H1 (cell line): ENCODE measurements at regions not wholly inside any gene's neighbourhood (a gene's known extent, or its start where the extent isn't known, plus 50 kb on each side); places are given as distances from the start of the nearest gene placed in this dataset.

Experiments
- ATF3 ChIP-seq: IDR thresholded peaks from 2 replicates; pipeline ENCODE4 v1.6.1; 2011; ENCODE audit warnings: low read depth, mild to moderate bottlenecking, low read length; ENCODE audit not compliant: insufficient read depth
- SUZ12 ChIP-seq: fragments of 200-600 bp; sonication (generic); IDR thresholded peaks from 2 replicates; pipeline ENCODE4 v1.6.1; 2012; ENCODE audit warnings: mild to moderate bottlenecking, inconsistent platforms, low read length, moderate library complexity, mixed read lengths
- YY1 ChIP-seq: IDR thresholded peaks from 2 replicates; pipeline ENCODE4 v1.6.1; 2011; ENCODE audit warnings: low read depth, mild to moderate bottlenecking, low read length

- TF ChIP-seq ATF3 (no peak), YY1 (no peak), SUZ12 (no peak)
These were observed 879.1 kb upstream of the NEGR1 start for GRCh38 chr1:73161418-73161817.
